ENCODE measurements at regions not wholly inside any gene's neighbourhood (a gene's known extent, or its start where the extent isn't known, plus 50 kb on each side); places are given as distances from the start of the nearest gene placed in this dataset.
A peak's percentile ranks its signal among the peaks of the same experiment; 100 is the strongest.
"Not testable (repeated sequence)": the region's sequence is repeated elsewhere in the genome, so short reads cannot be mapped to it uniquely, and the experiment has no call there.

DNA sequence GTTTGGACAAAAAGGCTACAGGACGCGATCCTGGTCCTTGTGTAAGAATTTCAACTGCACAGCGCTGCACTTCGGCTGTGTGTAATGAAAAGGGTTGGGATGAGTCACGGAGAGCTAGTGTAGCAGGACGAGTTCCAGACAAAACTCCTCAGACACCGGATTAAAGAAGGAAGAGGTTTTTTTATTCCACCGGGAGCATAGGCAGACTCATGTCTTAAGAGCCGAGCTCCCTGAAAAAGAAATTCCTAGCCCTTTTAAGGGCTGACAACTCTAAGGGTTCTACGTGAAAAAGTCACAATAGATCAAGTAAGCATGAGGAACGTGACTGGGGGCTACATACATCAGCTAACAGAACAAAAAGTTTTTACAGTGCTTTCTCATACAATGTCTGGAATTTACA is 54.8 kb upstream of the FAM90A1 start:
- H3K4me1 Mint-ChIP-seq; ATAC-seq (replicated peaks); H3K9me3 Mint-ChIP-seq; H3K4me3 Mint-ChIP-seq; H3K27ac Mint-ChIP-seq; H3K36me3 Mint-ChIP-seq (ENCODE audit: low read depth); H3K27me3 Mint-ChIP-seq: not testable (repeated sequence)

DNA sequence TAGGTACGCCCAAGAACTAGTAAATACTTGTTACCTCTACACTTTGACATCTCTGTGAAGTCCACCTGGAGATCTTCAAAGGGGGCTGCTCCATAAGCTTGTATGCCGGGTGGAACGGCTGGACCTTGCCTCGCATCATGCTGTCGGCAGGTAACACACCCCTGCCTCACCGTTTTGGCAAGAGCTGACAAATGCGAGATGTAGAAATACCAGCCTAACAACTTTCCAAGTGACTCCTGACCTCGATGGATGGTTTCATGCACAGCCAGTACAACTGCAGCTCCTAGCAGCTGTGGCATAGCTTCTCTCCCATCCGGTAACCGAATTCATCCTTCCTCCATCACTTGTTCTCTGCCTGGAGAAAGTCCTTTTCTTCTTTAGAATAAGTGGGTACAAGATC is 58.3 kb upstream of the FAM90A1 start:
- not testable (repeated sequence) for H3K4me3 Mint-ChIP-seq; H3K4me1 Mint-ChIP-seq; H3K27me3 Mint-ChIP-seq; H3K9me3 Mint-ChIP-seq; H3K36me3 Mint-ChIP-seq (ENCODE audit: low read depth); ATAC-seq (replicated peaks); H3K27ac Mint-ChIP-seq

DNA sequence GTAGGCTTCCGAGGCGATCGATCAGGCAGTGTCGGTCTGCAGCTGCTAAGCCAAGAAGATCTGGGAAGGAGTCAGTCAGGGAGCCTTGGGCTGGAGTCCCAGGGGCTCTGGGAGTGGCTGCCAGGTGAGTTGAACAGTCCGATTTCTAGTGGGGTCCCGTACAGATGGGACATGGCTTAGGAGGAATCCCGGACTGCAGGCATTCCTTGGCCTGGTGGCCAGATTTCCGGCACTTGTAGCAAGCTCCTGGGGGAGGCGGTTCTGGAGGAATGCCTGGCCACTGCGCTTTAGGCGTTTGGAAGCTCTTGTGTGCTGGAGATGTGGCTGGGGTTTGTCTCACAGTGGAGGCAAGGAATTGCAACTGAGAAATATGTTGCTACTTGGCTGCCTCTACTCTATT is 64.3 kb upstream of the FAM90A1 start:
- not testable (repeated sequence) for H3K4me1 Mint-ChIP-seq; H3K27ac Mint-ChIP-seq; H3K9me3 Mint-ChIP-seq; ATAC-seq (replicated peaks); H3K4me3 Mint-ChIP-seq; H3K36me3 Mint-ChIP-seq (ENCODE audit: low read depth)
- H3K27me3 Mint-ChIP-seq: peaks cover 12% of the 10 kb centered on the region

DNA sequence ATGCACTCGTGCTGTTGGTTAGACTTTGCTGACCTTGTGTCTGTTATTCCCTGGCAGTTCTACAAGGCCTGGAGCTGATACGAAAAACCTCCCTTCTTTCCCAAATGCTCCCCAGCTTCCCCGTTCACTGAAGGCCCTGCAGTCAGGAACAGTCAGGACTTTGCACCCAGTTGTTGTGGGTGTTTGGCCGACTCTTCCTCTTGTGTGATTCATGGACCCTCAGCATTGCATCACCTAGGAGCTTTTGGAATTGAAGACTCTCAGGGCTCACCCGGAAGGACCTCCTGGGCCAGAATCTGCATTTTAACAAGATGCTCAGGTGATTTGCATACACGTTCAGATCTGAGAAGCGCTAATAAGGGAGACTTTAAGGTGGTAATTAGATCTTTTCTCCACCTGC is 67.2 kb upstream of the FAM90A1 start:
- H3K4me3 Mint-ChIP-seq; ATAC-seq (replicated peaks); H3K9me3 Mint-ChIP-seq; H3K4me1 Mint-ChIP-seq; H3K27ac Mint-ChIP-seq; H3K36me3 Mint-ChIP-seq (ENCODE audit: low read depth): not testable (repeated sequence)
- H3K27me3 Mint-ChIP-seq: peaks cover 12% of the 10 kb centered on the region

DNA sequence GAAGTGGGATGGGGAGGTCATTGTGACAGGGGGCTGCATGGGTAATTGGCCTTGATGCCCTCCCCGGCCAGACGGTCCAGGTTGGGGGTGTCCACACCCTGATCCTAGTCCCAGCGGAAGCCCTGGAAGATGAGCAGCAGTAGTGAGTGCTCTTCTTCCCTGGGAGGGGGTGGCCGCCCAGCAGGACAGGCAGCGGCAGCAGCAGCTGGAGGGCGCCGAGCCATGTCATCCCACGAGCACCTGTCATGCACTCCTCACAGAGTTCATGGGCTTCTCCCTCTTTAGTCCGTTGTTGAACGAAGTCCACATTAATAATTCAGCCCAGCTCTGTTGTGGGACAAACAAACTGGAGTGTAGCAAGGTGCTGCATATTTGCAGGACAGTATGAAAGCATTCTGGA is 81.2 kb upstream of the FAM90A1 start:
- not testable (repeated sequence) for H3K27ac Mint-ChIP-seq; H3K36me3 Mint-ChIP-seq (ENCODE audit: low read depth)

DNA sequence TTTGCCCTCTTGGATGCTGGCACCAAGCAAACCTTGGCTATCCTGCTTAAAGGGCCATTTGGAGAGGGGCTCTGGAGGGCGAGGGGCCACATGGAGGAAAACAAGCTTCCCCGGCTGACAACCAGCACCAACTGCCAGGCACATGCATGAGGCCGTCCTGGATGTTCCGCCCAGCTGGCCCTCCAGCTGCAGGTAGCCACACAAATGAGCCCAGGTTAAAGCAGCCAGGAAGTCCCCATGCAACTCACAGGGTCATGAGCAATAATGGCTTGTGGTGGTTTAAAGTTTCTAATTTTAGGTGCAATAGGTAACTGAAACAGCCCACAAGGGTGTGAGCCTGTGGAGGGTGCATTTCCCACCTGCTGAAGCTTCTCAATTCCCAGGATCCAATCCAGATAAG is 88.6 kb upstream of the FAM90A1 start:
- not testable (repeated sequence) for H3K4me3 Mint-ChIP-seq; H3K9me3 Mint-ChIP-seq; H3K27me3 Mint-ChIP-seq; ATAC-seq (replicated peaks); H3K27ac Mint-ChIP-seq; H3K36me3 Mint-ChIP-seq (ENCODE audit: low read depth)
- peaks cover 19% of the 10 kb centered on the region for H3K4me1 Mint-ChIP-seq

More for the DNA sequence above, 81.2 kb upstream of the FAM90A1 start:
- H3K4me1 Mint-ChIP-seq; H3K4me3 Mint-ChIP-seq; H3K9me3 Mint-ChIP-seq; H3K27me3 Mint-ChIP-seq; ATAC-seq (replicated peaks): not testable (repeated sequence)

DNA sequence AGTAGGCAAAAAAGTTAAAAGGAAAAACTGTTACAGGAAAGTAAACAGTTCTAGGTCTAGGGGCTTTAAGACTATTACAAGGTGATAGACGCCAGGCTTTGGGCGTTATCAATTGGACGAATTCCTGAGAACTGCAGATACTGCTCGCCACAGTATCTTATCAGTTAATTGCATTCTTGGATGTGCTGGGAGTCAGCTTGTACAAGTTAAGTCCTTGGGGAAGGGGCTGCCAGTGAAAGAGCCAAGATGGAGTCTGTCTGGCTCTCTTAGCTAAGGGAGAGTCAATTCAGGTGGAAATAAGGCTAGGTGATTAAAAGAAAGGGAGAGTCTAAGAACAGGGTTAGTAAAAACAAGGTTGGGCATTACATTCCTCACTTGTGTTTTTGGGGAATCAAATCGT is 90.3 kb upstream of the FAM90A1 start:
- H3K4me3 Mint-ChIP-seq; ATAC-seq (replicated peaks); H3K36me3 Mint-ChIP-seq (ENCODE audit: low read depth); H3K27me3 Mint-ChIP-seq; H3K9me3 Mint-ChIP-seq; H3K27ac Mint-ChIP-seq: not testable (repeated sequence)
- peaks cover 16% of the 10 kb centered on the region for H3K4me1 Mint-ChIP-seq

DNA sequence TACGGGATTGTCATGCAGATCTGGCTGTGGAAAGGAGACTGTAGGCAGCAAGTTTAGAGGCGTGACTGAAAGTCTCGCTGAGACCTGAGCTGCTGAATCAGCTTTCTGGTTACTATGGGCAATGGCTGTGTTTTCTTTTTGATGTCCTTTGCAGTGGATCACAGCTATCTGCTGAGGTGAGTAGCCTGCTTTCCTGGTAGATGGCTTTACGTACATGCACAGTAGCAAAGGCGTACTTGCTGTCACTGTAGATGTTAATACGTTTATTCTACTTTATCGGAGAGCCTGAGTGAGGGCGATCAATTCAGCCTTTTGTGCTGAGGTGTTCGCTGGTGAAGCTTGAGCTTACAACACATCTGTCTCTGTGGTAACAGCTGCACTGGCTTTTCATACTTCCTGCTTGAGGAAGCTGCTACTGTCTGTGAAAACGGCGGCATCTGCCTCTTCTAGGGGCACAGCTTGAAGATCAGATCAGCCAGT is 92.9 kb upstream of the FAM90A1 start:
- H3K4me3 Mint-ChIP-seq: peak overlapping the region; percentile 79

DNA sequence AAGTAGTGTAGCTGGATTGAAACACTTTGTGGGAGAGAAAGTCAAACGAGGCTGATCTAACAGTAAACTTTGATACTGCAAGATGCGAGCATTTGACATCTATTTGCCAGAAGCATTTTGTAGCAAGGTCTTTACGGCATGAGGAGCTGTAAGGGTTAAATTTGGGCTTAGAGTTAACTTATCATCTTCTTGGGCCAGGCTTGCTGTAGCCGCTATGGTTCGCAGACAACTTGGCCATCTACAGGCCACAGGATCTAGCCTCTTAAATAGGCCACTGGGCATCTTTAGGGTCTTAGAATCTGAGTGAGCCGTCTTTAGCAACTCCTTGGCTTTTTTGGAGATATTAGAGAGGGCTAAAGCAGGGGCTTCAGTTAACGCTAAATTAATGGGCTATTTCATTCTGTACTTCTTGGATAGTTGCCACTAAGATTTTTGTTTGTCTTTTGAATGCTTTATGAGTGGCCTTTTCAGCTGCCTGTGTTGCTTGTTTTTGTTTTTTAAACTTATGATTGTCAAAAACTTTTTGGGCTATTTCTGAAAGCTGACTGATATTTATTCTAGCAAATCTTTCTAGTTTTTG is 93.5 kb upstream of the FAM90A1 start:
- not testable (repeated sequence) for H3K27me3 Mint-ChIP-seq; ATAC-seq (replicated peaks); H3K9me3 Mint-ChIP-seq; H3K36me3 Mint-ChIP-seq (ENCODE audit: low read depth)
- Mint-ChIP-seq H3K27ac (peak overlapping the region; percentile 90), H3K4me1 (peaks cover 15% of the 10 kb centered on the region), H3K4me3 (peak overlapping the region; percentile 79)

More for the DNA sequence above, 92.9 kb upstream of the FAM90A1 start:
- ATAC-seq (replicated peaks); H3K36me3 Mint-ChIP-seq (ENCODE audit: low read depth); H3K9me3 Mint-ChIP-seq; H3K27me3 Mint-ChIP-seq: not testable (repeated sequence)
- Mint-ChIP-seq H3K27ac (peak overlapping the region; percentile 90), H3K4me1 (peaks cover 15% of the 10 kb centered on the region)

DNA sequence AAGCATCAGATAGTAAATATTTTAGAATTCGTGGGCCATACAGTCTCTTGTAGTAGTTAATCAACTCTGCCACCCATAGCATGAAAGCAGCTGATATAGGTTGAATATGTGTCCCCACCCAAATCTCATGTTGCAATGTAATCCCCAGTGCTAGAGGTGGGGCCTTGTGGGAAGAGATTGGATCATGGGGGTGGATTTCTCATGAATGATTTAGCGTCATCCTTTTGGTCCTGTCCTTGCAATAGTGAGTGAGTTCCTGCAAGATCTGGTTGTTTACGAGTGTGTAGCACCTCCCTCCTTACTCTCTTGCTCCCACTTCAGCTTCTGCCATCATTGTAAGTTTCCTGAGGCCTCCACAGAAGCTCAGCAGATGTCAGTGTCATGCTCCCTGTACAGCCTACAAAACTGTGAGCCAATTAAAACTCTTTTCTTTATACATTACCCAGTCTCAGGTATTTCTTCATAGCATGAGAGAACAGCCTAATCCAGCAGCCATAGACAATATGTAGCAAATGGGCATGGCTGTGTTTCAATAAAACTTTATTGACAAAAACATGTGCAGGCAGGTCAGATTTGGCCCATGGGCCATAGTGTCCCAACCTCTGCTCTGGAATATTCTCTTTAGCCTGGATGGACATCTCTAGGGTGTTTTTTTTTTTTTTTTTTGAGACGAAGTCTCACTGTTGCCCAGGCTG is 97.9 kb upstream of the FAM90A1 start:
- H3K36me3 Mint-ChIP-seq (ENCODE audit: low read depth); H3K27me3 Mint-ChIP-seq; H3K4me1 Mint-ChIP-seq; ATAC-seq (replicated peaks); H3K4me3 Mint-ChIP-seq; H3K9me3 Mint-ChIP-seq; H3K27ac Mint-ChIP-seq: not testable (repeated sequence)

DNA sequence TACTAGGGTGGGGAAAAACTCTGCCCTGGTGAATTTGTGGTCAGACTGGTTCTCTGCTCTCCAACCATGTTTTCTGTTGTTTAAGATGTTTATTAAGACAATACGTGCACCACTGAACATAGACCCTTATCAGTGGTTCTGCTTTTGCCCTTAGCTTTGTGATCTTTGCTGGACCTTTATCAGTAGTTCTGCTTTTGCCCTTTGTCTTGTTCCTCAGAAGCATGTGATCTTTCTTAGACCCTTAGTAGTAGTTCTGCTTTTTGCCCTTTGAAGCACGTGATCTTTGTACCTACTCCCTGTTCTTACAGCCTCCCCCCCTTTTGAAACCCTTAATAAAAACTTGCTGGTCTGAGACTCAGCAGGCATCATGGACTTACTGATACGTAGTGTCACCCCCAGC is 101.4 kb upstream of the FAM90A1 start:
- ATAC-seq (replicated peaks); H3K36me3 Mint-ChIP-seq (ENCODE audit: low read depth); H3K4me3 Mint-ChIP-seq; H3K27ac Mint-ChIP-seq; H3K9me3 Mint-ChIP-seq; H3K27me3 Mint-ChIP-seq; H3K4me1 Mint-ChIP-seq: not testable (repeated sequence)

DNA sequence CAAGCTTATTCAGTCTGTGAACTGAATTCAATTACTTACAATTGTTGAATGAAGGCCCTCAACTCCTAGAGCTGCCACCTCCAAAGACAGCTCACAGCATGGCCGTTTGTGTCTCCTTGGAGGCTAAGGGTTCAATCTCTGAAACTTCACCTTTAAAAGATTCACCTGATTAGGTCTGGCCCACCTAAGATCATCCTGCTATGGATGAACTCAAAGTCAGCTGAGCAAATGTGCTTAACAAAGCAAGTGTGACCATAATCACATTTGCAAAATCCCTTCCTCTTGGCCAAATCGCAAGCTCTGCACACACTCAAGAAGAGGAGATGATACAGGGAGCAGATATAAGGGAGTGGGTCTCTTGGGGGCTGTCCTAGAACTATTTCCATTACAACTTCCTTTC is 105.0 kb upstream of the FAM90A1 start:
- H3K4me1 Mint-ChIP-seq; H3K4me3 Mint-ChIP-seq; H3K36me3 Mint-ChIP-seq (ENCODE audit: low read depth); H3K27me3 Mint-ChIP-seq; H3K9me3 Mint-ChIP-seq; H3K27ac Mint-ChIP-seq; ATAC-seq (replicated peaks): not testable (repeated sequence)

DNA sequence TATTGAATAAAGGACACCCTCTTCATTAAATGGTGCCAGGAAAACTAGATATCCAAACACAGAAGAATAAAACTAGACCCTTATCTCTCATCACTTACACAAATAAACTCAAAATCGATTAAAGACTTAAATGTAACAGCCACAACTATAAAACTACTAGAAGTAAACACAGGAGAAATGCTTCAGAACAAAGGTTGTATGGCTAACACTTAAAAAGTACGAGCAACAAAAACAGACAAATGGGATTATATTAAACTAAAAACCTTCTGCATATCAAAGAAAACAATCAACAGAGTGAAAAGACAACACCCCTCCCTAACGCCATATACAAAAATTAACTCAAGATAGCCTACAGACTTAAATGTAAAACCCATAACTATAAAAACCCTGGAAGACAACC is 104.7 kb upstream of the CLEC6A start:
- not testable (repeated sequence) for H3K27me3 Mint-ChIP-seq; H3K4me1 Mint-ChIP-seq; H3K9me3 Mint-ChIP-seq; ATAC-seq (replicated peaks); H3K27ac Mint-ChIP-seq; H3K36me3 Mint-ChIP-seq (ENCODE audit: low read depth); H3K4me3 Mint-ChIP-seq

DNA sequence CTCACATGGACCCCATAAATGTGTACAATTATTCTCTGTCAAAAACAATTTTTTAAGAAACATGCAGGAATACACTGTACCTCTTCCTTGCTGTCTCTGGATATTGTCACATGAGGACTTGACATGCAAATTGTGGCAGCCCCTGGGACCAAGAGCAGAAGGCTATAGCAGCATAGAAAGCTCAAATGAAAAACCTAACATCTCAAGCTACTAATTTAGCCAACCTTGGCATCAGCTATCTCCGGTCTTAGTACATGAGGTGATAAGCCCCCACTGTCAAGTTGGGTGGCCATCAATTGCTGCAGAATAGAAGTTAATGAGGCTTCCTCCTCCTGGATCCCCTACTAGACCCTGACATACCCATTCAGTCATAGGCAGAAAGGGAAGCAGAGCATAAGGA is 101.0 kb upstream of the CLEC6A start:
- H3K27ac Mint-ChIP-seq; ATAC-seq (replicated peaks); H3K4me3 Mint-ChIP-seq; H3K36me3 Mint-ChIP-seq (ENCODE audit: low read depth); H3K4me1 Mint-ChIP-seq; H3K9me3 Mint-ChIP-seq: not testable (repeated sequence)
- peaks cover 18% of the 10 kb centered on the region for H3K27me3 Mint-ChIP-seq

DNA sequence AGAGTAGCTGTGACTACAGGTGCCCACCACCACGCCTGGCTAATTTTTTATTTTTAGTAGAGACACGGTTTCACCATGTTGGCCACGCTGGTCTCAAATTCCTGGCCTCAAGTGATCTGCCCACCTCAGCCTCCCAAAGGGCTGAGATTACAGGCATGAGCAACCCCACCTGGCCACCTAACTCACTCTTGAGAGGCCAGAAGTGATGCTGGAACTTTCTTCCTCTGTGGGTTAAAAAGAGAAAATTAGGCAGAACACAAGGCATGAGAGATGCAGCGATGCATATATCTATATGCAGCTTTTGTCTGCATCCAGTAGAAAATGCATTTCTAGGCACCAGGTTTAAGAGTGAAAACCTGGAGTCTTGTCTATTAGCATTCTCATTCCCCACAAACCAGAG is 100.2 kb upstream of the CLEC6A start:
- H3K36me3 Mint-ChIP-seq (ENCODE audit: low read depth); H3K4me1 Mint-ChIP-seq; ATAC-seq (replicated peaks); H3K27ac Mint-ChIP-seq; H3K9me3 Mint-ChIP-seq; H3K4me3 Mint-ChIP-seq: not testable (repeated sequence)
- peaks cover 18% of the 10 kb centered on the region for H3K27me3 Mint-ChIP-seq

DNA sequence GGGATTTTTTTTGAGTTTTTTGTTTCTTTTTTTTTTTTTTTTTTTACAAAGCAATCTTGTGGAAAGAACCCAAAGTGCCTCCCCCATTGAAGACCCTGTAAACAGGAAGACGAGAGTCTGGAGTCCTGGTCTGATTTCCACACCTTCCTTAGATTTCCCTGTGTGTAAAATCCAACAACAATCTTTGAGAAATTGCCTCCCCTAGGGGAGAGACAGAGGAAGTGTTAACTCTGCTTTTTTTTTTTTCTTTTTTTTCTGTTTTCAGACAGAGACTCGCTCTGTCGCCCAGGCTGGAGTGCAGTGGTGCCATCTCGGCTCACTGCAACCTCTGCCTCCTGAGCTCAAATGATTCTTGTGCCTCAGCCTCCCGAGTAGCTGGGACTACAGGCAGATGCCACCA is 82.0 kb upstream of the CLEC6A start:
- not testable (repeated sequence) for H3K9me3 Mint-ChIP-seq; H3K27me3 Mint-ChIP-seq; H3K36me3 Mint-ChIP-seq (ENCODE audit: low read depth); H3K4me1 Mint-ChIP-seq; H3K27ac Mint-ChIP-seq; ATAC-seq (replicated peaks); H3K4me3 Mint-ChIP-seq

All from activated T-helper 17 cell treated with anti-CD3 and anti-CD28 coated beads, Interleukin-2, amount 50 U/mL, for 72 hours (primary cell).